Neural cell (in vitro differentiated cells): ENCODE measurements at regions not wholly inside any gene's neighbourhood (a gene's known extent, or its start where the extent isn't known, plus 50 kb on each side); places are given as distances from the start of the nearest gene placed in this dataset.

Experiments
- EP300 ChIP-seq: fragments of 450-650 bp; conservative IDR thresholded peaks from 2 replicates; pipeline ENCODE4 v1.6.1; 2014; ENCODE audit warnings: antibody characterized with exemption, mild to moderate bottlenecking, moderate library complexity; ENCODE audit not compliant: poor library complexity, severe bottlenecking
- EZH2 ChIP-seq: fragments of 200-600, 300-800 bp; shearing (Covaris generic), sonication (generic); IDR thresholded peaks from 2 replicates; pipeline ENCODE4 v1.6.1; 2014; ENCODE audit warnings: antibody characterized with exemption, low read length, borderline replicate concordance, mild to moderate bottlenecking; ENCODE audit not compliant: insufficient read depth, poor library complexity, severe bottlenecking
- MXI1 ChIP-seq: fragments of 450-650 bp; conservative IDR thresholded peaks from 2 replicates; pipeline ENCODE4 v1.6.1; 2014; ENCODE audit warnings: antibody characterized with exemption, mild to moderate bottlenecking; ENCODE audit not compliant: poor library complexity, severe bottlenecking
- POLR2AphosphoS5 ChIP-seq: IDR thresholded peaks from 2 replicates; pipeline ENCODE4 v1.6.1; 2012
- SMC3 ChIP-seq: fragments of 450-650 bp; conservative IDR thresholded peaks from 2 replicates; pipeline ENCODE4 v1.6.1; 2014; ENCODE audit warnings: antibody characterized with exemption, mild to moderate bottlenecking, moderate library complexity; ENCODE audit not compliant: poor library complexity
- TAF1 ChIP-seq: IDR thresholded peaks from 2 replicates; pipeline ENCODE4 v1.6.1; 2012; ENCODE audit warnings: low read depth
- TF ChIP-seq, protein P1 (sequence below): fragments of 450-650 bp; IDR thresholded peaks from 2 replicates; pipeline ENCODE4 v1.5.1; 2014; ENCODE audit warnings: antibody characterized with exemption, mild to moderate bottlenecking, moderate library complexity; ENCODE audit not compliant: poor library complexity, severe bottlenecking
- TF ChIP-seq, protein P2 (sequence below): IDR thresholded peaks from 2 replicates; pipeline ENCODE4 v1.6.1; 2012; ENCODE audit warnings: borderline replicate concordance

DNA sequence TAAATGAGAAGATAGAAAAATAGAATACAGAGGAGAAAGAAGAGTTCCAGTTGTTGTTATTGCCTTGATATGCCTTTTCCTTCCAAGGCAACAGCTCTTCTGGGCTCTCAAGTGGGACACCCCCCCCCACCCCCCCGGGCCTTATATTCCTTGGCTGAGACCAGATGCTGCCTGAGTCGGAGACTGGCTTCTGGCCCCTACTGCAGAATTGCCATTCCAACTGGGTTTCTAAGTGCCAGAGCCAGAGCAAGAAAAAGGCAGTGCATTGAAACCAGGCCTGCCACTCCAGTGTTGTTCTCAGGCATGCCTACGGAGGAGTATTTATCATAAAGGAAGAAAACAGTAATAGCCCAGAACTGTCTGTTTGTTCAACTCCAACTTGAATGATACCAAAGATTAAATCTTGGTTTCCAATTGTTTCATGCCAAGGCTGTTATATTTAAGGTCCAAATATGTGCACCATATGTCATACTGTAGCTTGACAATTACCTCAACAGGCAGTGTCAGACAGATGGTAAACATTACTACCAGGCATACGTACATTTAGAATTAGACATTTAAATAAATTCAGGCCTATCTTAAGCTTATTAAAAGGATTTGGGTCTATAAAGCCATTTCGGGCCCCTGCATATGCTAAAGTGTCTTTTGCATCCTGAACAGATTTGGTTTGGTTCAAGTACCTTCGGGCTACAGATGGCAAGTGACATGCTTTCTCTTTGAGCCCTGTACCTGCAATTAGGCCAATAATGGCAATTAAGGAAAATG is 209.9 kb upstream of the SEMA6D start:
- TF ChIP-seq, protein P1, sequence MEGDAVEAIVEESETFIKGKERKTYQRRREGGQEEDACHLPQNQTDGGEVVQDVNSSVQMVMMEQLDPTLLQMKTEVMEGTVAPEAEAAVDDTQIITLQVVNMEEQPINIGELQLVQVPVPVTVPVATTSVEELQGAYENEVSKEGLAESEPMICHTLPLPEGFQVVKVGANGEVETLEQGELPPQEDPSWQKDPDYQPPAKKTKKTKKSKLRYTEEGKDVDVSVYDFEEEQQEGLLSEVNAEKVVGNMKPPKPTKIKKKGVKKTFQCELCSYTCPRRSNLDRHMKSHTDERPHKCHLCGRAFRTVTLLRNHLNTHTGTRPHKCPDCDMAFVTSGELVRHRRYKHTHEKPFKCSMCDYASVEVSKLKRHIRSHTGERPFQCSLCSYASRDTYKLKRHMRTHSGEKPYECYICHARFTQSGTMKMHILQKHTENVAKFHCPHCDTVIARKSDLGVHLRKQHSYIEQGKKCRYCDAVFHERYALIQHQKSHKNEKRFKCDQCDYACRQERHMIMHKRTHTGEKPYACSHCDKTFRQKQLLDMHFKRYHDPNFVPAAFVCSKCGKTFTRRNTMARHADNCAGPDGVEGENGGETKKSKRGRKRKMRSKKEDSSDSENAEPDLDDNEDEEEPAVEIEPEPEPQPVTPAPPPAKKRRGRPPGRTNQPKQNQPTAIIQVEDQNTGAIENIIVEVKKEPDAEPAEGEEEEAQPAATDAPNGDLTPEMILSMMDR = no peak
- TF ChIP-seq EP300 (no peak), POLR2AphosphoS5 (no peak), SMC3 (no peak), EZH2 (no peak), TAF1 (no peak), MXI1 (no peak)
- TF ChIP-seq, protein P2, sequence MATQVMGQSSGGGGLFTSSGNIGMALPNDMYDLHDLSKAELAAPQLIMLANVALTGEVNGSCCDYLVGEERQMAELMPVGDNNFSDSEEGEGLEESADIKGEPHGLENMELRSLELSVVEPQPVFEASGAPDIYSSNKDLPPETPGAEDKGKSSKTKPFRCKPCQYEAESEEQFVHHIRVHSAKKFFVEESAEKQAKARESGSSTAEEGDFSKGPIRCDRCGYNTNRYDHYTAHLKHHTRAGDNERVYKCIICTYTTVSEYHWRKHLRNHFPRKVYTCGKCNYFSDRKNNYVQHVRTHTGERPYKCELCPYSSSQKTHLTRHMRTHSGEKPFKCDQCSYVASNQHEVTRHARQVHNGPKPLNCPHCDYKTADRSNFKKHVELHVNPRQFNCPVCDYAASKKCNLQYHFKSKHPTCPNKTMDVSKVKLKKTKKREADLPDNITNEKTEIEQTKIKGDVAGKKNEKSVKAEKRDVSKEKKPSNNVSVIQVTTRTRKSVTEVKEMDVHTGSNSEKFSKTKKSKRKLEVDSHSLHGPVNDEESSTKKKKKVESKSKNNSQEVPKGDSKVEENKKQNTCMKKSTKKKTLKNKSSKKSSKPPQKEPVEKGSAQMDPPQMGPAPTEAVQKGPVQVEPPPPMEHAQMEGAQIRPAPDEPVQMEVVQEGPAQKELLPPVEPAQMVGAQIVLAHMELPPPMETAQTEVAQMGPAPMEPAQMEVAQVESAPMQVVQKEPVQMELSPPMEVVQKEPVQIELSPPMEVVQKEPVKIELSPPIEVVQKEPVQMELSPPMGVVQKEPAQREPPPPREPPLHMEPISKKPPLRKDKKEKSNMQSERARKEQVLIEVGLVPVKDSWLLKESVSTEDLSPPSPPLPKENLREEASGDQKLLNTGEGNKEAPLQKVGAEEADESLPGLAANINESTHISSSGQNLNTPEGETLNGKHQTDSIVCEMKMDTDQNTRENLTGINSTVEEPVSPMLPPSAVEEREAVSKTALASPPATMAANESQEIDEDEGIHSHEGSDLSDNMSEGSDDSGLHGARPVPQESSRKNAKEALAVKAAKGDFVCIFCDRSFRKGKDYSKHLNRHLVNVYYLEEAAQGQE = no peak
